GM18520 (cell line): ENCODE measurements at regions not wholly inside any gene's neighbourhood (a gene's known extent, or its start where the extent isn't known, plus 50 kb on each side); places are given as distances from the start of the nearest gene placed in this dataset.

Experiments used
- ATAC-seq: cut with Tn5 transposase; IDR thresholded peaks from one replicate; pipeline ENCODE4 v1.9.1; 2021; ENCODE audit not compliant: unreplicated experiment

- ATAC-seq, result no peak
Observed at GRCh38 chr6:148652205-148652604, 94.6 kb upstream of the UST start.

DNA sequence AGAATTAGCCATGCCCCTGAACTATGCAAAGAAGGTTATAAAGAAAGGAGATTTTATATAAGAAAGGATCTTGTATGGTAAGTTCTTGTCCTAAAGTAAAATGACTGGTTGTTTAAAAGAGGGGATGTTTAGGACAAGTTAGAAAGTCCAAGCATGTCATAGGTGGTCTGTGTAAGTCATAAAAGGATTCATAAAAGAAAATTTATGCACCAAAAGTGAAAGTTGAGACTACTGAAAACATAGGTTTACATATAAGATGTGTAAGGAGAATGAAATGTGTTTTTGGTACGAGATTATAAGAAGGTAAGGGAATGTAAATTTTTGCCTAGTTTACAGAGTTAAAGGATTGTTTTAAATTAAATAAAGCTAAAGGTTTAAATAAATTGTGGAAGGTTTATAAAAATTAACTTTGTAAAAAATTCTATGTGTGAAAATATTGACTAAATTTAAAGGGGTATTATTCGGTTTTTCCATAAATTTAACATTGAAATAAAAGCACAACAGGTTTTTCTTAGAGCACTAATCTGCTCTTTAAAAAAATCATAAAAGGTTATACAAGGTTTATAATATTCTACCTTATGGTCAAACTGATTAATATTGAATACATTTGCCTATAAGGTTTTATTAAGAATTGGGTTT is 93.6 kb upstream of the UST start:
- ATAC-seq, result no peak

DNA sequence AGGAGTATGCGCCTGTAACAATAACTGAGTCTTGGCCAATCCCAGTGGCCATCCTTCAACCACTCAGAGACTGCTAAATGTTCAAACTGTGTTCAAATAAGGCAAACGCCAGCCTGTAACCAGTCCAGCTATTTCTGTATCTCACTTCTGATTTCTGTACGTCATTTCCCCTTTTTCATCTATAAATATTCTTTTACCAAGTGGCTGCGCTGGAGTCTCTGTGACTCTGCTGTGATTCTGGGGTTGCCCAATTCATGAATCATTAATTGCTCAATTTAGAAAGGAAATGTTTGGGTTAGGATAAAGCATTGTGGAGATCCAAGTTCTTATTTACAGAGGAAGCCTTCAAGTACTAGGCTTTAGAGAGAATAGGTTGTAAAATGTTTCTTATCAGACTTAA is 89.8 kb upstream of the UST start:
- no peak for ATAC-seq

DNA sequence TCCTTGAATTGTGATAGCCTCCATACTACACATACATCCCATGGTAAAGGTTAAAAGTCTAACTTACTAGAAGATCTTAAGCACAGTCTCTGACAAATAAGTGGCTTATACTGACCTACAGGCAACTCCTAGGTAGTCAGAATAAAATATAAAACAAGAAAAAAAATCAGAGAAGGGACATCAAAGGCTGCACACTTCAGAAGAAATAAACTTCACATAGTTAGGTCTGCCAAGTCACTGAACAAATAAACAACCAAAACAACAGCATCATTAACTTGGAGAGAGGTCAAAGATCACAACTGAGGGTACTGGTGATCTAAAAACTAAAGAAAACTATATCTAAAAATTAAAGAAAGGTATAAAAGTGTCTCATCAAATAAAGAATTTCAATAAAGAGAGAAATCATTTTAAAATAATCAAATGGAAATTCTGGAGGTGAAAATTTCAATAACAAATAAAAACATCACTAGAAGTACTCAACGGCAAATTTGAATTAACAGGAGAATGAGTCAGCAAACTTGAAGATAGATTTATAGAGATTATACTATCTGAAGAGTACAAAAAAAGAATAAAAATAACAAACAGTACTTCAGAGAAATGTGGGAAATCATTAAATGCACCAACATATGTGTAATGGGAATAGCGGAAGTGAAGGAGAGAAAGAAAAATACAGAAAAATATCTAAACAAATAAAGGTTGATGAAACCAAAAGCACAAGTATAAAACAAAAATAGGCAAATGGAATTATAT is 88.0 kb upstream of the UST start:
- ATAC-seq, result no peak

- ATAC-seq, result no peak
Observed at GRCh38 chr6:148667395-148667794, 79.4 kb upstream of the UST start.

- ATAC-seq, result no peak
Observed at GRCh38 chr6:148671085-148671484, 75.7 kb upstream of the UST start.

GRCh38 chr6:148671952-148672351 is 74.9 kb upstream of the UST start:
- no peak for ATAC-seq

DNA sequence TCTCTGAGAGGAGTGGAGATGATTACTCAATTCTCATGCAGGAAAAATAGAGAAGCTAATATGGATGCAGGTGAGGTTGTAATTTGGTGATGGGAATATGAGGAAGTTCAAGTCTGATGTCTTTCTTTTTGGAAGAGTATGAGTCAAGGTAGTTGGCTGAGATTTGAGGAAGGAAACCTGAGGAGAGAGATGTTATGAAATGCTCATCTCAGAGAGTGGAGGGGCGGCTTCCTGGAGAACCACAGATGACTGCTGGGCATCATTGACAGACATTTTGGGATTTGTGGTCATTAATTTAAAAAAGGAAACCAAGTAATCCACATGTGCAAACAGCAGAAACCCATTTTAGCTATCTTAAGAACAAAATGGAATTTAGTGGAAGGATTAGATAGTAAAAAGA is 72.5 kb upstream of the UST start:
- no peak for ATAC-seq

- peak; percentile 60 for ATAC-seq
Observed at GRCh38 chr6:148677594-148678476, 69.0 kb upstream of the UST start.

DNA sequence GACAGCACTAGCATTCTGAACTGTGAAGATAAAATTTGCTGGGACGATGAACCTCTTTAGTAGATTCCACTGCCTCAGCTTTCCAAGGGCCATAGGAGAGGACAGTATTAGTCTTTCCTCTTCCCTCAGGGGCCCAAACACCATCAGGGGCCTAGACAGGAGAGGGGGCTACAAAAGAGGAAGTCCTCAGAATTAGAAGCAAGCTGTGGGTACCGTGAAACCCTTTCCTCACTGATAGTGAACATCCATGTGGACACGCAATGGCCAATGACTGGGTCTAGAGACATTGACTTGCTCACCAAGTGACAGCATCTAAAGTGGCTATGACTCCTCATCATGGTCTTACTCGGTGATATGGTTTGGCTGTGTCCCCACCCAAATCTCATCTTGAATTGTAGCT is 68.1 kb upstream of the UST start:
- ATAC-seq, result no peak

GRCh38 chr6:148681666-148682065 is 65.2 kb upstream of the UST start:
- ATAC-seq, result no peak

DNA sequence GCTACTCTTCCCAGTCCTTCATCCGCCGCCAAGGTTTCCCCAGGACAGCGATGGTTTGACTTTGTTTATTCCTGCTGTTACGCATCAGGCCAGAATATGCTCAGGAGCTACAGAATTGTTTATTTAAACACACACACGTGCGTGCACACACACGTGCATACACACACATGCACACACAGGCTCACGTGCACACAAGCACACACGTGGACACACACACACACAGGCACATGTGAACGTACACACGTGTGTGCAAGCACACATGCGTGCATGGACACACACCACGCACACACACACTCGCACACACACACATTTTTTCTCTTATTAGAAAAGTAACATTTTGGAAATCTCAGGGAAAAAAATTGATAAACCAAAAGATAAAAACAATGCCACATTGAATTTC is 64.6 kb upstream of the UST start:
- ATAC-seq, result no peak

- ATAC-seq, result no peak
Observed at GRCh38 chr6:148682990-148683389, 63.8 kb upstream of the UST start.

DNA sequence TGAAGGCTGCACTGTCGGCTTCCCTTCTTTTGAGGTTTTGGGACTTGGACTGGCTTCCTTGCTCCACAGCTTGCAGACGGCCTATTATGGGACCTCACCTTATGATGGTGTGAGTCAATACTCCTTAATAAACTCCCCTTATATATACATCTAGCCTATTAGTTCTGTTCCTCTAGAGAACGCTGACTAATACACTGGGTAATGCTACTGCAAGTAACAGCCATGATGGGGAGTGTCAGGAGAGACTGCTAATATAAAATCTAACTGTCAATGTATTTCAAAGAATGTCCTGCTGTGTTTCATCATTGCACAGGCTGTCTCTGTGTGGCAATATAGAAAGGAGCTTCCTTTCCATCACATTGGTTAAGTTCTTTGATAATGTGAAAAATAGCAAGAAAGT is 57.7 kb upstream of the UST start:
- ATAC-seq, result no peak

DNA sequence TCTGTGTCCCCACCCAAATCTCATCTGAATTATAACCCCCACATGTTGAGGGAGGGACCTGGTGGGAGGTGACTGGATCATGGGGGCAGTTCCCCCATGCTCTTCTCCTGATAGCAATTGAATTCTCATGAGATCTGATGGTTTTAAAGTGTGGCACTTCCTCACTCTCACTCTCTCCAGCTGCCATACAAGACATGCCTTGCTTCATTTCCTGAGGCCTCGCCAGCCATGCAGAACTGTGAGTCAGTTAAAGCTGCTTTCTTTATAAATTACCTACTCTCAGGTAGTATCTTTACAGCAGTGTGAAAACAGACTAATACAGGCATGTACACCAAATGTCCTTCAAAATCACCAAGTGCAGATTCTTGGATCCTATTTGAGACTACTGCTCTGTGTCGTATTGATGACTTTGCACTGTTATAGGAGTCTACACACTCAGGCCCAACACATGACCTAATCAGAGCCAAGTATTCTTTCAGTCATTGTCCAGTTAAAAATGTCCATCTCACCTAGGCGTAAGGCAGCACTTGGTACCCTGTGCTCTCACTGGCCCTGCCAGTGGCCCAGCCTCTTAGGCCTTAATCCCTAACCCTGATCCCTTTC is 52.8 kb upstream of the UST start:
- ATAC-seq, result no peak
